ENCODE measurements at regions not wholly inside any gene's neighbourhood (a gene's known extent, or its start where the extent isn't known, plus 50 kb on each side); places are given as distances from the start of the nearest gene placed in this dataset.

DNA sequence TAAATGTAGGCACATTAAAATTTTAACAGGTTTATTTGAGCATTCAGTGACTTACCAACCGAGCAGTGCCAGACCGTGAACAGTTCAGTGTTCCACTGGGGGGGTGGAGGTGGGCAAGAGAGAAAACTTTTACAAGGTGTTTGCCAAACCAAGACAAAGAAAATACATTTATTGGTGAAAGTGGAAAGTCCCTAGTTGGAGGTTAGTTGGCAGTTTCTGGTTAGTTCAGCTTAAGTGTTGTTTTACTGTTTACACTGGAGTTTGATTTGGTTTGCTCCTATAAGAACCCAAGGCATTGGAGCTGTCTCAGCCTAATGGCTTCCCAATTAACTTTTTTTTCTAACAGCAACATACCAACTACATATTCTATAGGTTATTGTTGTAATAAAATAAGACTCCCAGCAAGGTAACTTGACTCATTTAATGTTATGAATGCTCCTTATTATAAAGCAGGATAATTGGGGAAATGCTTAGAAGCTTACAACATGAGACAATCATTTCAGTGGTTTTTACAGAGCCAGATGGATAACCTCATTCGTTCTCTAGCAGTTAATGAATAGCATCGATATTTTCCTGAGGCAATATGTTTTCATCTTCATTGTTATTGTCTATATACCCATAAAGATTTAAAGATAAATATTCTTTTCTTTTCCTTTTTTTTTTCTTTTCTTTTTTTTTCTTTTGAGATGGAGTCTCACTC, 115.8 kb downstream of the ETNK1 start:
- no peaks in the 10 kb centered on the region for H3K4me1 ChIP-seq (ENCODE audit: insufficient read depth, low read length)
- TF ChIP-seq, protein P1, sequence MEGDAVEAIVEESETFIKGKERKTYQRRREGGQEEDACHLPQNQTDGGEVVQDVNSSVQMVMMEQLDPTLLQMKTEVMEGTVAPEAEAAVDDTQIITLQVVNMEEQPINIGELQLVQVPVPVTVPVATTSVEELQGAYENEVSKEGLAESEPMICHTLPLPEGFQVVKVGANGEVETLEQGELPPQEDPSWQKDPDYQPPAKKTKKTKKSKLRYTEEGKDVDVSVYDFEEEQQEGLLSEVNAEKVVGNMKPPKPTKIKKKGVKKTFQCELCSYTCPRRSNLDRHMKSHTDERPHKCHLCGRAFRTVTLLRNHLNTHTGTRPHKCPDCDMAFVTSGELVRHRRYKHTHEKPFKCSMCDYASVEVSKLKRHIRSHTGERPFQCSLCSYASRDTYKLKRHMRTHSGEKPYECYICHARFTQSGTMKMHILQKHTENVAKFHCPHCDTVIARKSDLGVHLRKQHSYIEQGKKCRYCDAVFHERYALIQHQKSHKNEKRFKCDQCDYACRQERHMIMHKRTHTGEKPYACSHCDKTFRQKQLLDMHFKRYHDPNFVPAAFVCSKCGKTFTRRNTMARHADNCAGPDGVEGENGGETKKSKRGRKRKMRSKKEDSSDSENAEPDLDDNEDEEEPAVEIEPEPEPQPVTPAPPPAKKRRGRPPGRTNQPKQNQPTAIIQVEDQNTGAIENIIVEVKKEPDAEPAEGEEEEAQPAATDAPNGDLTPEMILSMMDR (IDR thresholded peaks at IDR 0.05) = no peak
- ATAC-seq (ENCODE audit: poor library complexity) (no peak), DNase-seq (no peak)
- intact Hi-C loops (cut with DNase I, micrococcal nuclease) = no loop called here
- peaks cover 3 to 4% of the 10 kb centered on the region in 2 experiments for H3K27me3 ChIP-seq (ENCODE audit: control insufficient read depth in 1 of 2, insufficient read depth in 2 of 2, low read length in 2 of 2)
- no peaks in the 10 kb centered on the region for H3K36me3 ChIP-seq (ENCODE audit: insufficient read depth, low read length)
- ChIA-PET POLR2A (no interaction called here), CTCF (no interaction called here)
- H3K4me3 Mint-ChIP-seq = no peak overlapping the region
- H3K27ac Mint-ChIP-seq = no peak overlapping the region
- no peaks in the 10 kb centered on the region for H3K4me1 Mint-ChIP-seq (ENCODE audit: low read depth)
- no peak overlapping the region for H3K4me3 ChIP-seq (ENCODE audit: low read length)
- H3K9me3 Mint-ChIP-seq = no peaks in the 10 kb centered on the region
- no peaks in the 10 kb centered on the region for H3K36me3 Mint-ChIP-seq (ENCODE audit: low read depth)
- peaks cover 3% of the 10 kb centered on the region for H3K27me3 Mint-ChIP-seq
- no peak overlapping the region for H3K27ac ChIP-seq (ENCODE audit: low read depth in 1 of 2, low read length in 2 of 2)
- H3K9me3 ChIP-seq (ENCODE audit: control insufficient read depth in 1 of 2, insufficient read depth in 1 of 2, low read length in 2 of 2) = peaks cover 0 to 9% of the 10 kb centered on the region in 2 experiments

DNA sequence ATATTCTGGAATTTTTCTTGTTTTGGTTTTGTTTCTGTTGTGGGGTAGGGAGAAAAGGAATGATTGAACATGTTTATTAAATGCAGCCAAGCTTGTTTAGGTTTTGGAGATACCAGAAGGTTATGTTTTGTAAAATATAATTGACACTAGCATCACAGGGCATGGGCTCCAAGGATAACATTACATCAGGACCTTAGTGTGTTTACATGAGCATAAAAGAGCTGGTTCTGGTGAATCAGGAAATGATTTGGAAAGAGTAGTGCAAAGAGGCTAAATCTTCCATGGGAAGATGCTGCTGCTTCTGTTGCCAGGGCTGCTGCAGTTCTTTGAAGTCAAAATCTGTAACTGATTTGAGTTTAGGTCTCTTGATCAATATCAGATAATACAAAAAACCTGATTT, 118.7 kb downstream of the ETNK1 start:
- ATAC-seq (ENCODE audit: poor library complexity) (no peak), DNase-seq (no peak)
- TF ChIP-seq, protein P1 (IDR thresholded peaks at IDR 0.05) = no peak
- intact Hi-C loops (cut with DNase I, micrococcal nuclease) = no loop called here
- peaks cover 0 to 3% of the 10 kb centered on the region in 2 experiments for H3K27me3 ChIP-seq (ENCODE audit: control insufficient read depth in 1 of 2, insufficient read depth in 2 of 2, low read length in 2 of 2)
- Mint-ChIP-seq H3K27ac (no peak overlapping the region), H3K4me1 (ENCODE audit: low read depth) (no peaks in the 10 kb centered on the region), H3K4me3 (no peak overlapping the region), H3K27me3 (peaks cover 12% of the 10 kb centered on the region), H3K36me3 (ENCODE audit: low read depth) (no peaks in the 10 kb centered on the region), H3K9me3 (no peaks in the 10 kb centered on the region)
- no peaks in the 10 kb centered on the region for H3K4me1 ChIP-seq (ENCODE audit: insufficient read depth, low read length)
- CTCF ChIA-PET = no interaction called here
- POLR2A ChIA-PET = no interaction called here
- H3K9me3 ChIP-seq (ENCODE audit: control insufficient read depth in 1 of 2, insufficient read depth in 1 of 2, low read length in 2 of 2) = peaks cover 0 to 9% of the 10 kb centered on the region in 2 experiments
- no peak overlapping the region for H3K27ac ChIP-seq (ENCODE audit: low read depth in 1 of 2, low read length in 2 of 2)
- H3K4me3 ChIP-seq (ENCODE audit: low read length) = no peak overlapping the region
- H3K36me3 ChIP-seq (ENCODE audit: insufficient read depth, low read length) = no peaks in the 10 kb centered on the region

DNA sequence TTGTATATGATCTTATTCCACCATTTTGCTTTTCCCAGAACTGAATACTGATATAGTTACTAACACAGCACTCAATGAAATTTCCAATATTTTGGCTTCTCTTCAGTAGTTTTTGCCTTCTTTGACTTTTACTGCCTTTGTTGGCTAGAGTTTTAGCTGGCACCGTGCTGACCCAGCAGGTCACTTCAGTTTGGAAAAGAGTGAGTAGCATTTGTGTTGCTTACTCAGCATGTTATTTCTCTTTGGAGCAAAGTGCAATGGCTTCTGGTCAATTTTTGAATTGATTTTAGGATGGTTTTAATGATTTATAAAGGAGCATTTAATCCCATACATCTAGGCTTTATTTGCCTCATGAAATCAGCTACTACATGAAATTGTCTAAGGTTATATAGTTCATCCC, 119.2 kb downstream of the ETNK1 start:
- Histone ChIP-seq H3K27me3 (ENCODE audit: control insufficient read depth in 1 of 2, insufficient read depth in 2 of 2, low read length in 2 of 2) (peaks cover 0 to 3% of the 10 kb centered on the region in 2 experiments), H3K27ac (ENCODE audit: low read depth in 1 of 2, low read length in 2 of 2) (no peak overlapping the region), H3K4me3 (ENCODE audit: low read length) (no peak overlapping the region), H3K4me1 (ENCODE audit: insufficient read depth, low read length) (no peaks in the 10 kb centered on the region), H3K36me3 (ENCODE audit: insufficient read depth, low read length) (no peaks in the 10 kb centered on the region), H3K9me3 (ENCODE audit: control insufficient read depth in 1 of 2, insufficient read depth in 1 of 2, low read length in 2 of 2) (peaks cover 0 to 9% of the 10 kb centered on the region in 2 experiments)
- no peaks in the 10 kb centered on the region for H3K4me1 Mint-ChIP-seq (ENCODE audit: low read depth)
- TF ChIP-seq, protein P1 (IDR thresholded peaks at IDR 0.05) = no peak
- H3K4me3 Mint-ChIP-seq = no peak overlapping the region
- intact Hi-C loops (cut with DNase I, micrococcal nuclease) = no loop called here
- CTCF ChIA-PET = no interaction called here
- POLR2A ChIA-PET = no interaction called here
- peaks cover 14% of the 10 kb centered on the region for H3K27me3 Mint-ChIP-seq
- ATAC-seq (ENCODE audit: poor library complexity) = no peak
- H3K27ac Mint-ChIP-seq = no peak overlapping the region
- DNase-seq = no peak
- no peaks in the 10 kb centered on the region for H3K9me3 Mint-ChIP-seq
- no peaks in the 10 kb centered on the region for H3K36me3 Mint-ChIP-seq (ENCODE audit: low read depth)

All from CD4-positive, alpha-beta T cell (primary cell).